Activated T-helper 9 cell treated with anti-CD3 and anti-CD28 coated beads, Interleukin-2, amount 50 U/mL, for 16 hours (primary cell): ENCODE measurements at regions not wholly inside any gene's neighbourhood (a gene's known extent, or its start where the extent isn't known, plus 50 kb on each side); places are given as distances from the start of the nearest gene placed in this dataset.

ENCODE experiments used
- DNase-seq: peaks from one replicate; pipeline ENCODE4 v3.0.0-alpha.2; 2020; ENCODE audit warnings: low read depth

DNA sequence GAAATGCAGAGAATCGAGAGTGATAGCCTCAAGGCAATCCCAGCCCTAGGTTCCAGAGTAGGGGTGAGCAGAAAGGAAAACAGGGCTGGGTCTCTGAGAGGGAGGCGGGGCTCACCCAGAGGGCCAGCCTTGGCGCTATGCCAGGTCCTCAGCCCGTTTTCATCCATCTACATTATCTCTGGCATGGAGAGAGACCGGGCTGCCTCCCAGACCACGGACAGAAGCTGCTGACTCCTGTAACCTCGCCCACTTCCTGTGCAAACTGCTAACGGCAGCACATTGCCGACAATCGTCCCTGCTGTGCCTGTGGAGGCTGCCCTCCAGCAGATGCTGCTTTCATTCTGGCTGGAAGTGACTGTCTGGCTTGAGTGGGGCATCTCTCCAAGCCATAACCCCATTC lies 569.1 kb downstream of the NPHP4 start:
- peak; percentile 1 for DNase-seq

DNA sequence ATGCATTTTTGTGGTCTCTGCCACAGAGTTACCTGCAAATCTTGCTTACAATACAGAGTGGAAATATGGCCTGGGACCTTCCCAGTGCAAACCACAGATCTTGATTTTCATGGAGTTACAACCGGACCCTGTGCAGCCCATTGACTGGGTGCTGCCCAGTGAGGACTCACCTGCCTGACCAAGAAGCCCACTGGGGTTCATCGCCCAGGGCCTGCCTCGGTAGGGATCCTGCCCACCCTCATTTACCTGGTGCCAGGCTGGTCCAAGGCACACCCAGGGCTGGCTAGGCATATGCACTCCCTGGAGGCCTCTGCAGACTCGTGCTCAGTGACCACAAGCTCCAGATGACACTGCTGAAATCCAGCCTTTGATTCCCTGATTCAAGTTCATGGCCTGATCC lies 572.7 kb downstream of the NPHP4 start:
- DNase-seq: no peak

DNA sequence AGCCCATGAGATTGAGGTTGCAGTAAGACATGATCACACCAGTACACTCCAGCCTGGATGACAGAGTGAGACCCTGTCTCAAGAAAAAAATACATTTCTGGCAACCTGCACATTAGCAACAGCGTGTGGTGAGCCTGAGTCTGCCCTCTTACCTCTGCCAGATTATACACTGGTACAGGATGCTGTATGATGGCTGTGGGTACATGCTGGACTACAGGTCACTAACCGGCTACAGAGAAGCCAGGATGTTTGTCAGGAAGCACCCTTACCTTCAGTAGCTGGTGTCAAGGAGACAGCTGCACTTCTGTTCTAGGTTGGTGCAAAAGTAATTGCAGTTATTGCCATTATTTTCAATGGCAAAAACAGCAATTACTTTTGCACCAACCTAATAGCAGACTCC lies 575.7 kb downstream of the NPHP4 start:
- no peak for DNase-seq

DNA sequence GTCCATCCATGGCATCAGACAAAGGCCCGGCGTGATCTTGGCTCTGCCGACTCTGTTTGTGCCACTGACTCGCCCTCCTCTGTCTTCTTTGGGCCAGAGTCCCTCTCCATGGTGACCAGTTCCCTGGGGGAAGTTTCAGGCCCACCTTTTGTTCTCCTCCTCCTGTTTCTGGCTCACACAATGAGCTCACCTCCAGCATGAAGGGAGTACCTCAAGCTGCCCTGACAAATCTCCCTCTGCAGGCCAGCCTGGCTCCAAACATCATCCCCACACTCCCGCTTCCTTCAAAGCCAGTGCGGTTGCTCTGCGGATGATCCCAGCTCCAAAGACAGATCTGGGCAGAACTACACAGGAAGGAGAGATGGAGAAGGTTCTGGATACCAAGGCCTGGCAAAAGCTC lies 576.6 kb downstream of the NPHP4 start:
- DNase-seq: no peak

- no peak for DNase-seq
Measured at GRCh38 chr1:5410652-5411051, 581.6 kb downstream of the NPHP4 start.

DNA sequence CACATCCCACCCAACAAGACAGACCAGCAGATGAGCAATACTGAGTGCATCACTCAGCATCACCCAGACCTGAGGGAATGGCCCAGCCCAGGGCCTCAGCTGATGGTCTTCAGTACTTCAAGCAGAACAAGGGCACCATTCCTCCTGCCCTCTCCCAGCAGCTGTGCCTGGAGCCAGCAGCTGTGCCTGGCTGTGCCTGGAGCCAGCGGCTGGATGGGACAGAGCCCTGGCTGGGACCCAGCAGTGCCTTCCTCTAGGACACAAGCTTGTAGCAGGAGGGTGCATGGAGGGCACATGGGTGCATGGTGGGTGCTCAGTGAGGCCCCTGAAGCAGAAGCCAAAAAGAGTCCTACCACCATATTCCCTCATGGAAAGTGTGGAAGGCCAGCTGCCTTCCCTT lies 583.8 kb downstream of the NPHP4 start:
- DNase-seq: no peak

- DNase-seq: no peak
Measured at GRCh38 chr1:5405263-5405662, 587.0 kb downstream of the NPHP4 start.

DNA sequence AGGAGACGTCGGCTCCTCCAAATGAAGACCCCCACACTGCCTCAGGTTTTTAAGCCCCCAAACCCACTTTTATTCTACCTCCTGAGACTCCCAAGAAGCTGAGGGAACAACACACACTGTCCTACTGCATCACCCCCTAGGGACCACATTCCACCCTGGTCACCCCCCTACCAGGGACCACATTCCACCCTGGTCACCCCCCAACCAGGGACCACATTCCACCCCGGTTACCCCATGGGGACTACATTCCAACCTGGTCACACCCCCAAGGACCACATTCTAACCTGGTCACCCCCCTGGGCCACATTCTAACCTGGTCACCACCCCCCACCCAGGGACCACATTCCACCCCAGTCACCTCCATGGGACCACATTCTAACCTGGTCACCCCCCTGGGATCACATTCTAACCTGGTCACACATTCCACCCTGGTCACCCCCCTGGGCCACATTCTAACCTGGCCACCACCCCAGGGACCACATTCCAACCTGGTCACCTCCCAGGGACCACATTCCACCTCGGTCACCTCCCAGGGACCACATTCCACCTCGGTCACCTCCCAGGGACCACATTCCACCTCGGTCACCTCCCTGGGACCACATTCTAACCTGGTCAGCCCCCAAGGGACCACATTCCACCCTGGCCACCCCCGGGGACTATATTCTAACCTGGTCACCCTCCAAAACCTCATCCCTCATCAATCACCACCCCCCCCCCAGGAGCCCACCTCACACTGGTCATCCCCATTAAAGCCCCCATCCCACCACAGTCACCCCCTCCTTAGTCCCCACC lies 587.6 kb downstream of the NPHP4 start:
- no peak for DNase-seq

DNA sequence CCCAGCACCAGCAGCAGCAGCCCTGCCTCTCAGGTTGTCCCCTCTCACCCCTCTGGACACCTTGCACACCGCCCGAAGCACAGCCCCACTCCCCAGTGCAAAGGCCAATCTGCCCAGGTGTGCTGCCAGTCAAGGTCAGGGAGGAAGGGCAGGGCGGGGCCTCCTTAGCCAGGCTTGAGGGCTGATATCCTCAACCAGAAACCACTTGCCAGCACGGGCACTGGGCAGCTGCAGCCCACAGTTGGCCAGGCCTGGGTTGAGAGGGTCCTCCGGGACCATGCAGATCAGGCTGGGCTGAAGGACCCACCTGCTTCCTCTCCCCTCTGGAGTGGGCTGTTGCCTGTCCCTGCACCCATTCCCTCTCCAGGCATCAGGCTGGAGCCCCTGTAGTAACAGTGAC lies 588.3 kb downstream of the NPHP4 start:
- DNase-seq: no peak

DNA sequence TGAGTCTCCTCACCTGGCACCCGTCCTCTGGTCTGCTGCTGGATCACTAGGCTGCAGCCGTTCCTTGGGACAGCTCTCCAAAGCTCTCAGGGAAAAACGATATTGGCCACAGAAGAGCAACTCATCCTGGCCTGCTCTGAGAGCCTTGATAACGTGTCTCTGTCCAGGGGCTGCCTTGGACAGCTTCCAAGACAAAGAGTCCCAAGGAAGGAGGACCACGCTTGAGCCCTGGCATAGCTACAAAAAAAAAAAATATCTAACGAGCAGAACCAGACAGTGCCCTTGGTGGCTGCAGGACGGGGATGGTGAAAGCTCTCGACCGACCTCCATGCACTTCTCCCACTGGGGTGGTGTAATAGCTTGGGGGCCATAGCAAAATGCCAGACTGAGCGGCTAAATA lies 589.6 kb downstream of the NPHP4 start:
- no peak for DNase-seq

GRCh38 chr1:5399771-5400170 lies 592.5 kb downstream of the NPHP4 start:
- no peak for DNase-seq

DNA sequence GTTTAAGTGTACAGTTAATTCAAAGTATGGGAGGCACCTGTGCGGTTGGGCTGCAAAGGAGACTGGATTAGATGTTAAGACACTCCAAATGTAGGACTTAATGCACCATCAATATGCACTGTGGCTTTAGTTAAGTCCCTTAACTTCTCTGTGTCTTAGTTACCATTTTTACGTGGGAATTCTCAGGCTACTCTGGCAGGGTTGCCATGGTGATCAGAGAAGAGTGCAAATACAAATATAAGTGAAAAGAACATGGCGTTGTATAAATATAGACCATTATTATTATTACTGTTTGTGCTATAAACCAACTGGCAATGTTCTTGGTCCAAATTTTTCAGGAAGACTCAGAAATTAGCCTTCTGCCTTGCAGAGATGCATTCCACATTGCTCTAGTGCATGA lies 595.6 kb downstream of the NPHP4 start:
- DNase-seq: no peak

DNA sequence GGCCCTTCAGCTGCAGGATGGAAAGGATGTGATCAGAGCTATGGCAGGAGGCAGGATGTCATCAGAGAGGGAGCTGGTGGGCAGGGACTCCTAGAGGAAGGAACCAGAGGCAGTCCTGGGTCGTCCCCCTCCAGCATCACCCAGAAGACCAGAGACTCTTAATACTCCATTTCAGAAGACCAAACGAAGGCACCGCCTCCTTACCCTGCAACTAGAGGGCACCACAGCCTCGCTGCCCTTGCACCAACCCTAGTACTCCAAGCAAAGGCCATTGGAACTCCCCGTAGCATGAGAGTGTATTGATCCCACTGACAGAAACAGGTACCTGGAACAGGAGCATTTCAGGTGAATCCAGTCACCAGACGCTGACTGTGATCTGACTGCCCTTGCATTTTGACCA lies 598.1 kb downstream of the NPHP4 start:
- DNase-seq: no peak

DNA sequence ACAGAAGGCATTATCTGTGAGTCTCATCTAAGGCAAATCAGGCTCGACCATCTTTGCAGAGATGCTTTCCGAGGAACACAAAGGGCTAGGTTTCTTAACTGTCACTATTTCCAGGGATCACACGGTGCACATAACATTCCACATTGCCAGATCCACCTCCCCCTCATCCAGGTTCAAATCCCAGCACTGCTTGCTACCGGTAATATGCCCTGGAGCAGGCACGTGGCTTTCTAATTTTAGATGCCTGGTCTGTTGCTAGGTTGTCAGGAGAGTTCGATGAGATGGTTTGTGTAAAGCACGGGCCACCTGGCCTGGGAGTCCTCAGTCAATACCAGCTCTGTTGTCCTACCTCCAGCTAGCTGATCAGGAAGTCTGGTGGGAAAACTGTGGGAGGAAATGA lies 598.6 kb downstream of the NPHP4 start:
- DNase-seq: no peak

- no peak for DNase-seq
Measured at GRCh38 chr1:5393146-5393545, 599.1 kb downstream of the NPHP4 start.

GRCh38 chr1:5391725-5392124 lies 600.5 kb downstream of the NPHP4 start:
- no peak for DNase-seq

GRCh38 chr1:5390504-5390903 lies 601.7 kb downstream of the NPHP4 start:
- no peak for DNase-seq

DNA sequence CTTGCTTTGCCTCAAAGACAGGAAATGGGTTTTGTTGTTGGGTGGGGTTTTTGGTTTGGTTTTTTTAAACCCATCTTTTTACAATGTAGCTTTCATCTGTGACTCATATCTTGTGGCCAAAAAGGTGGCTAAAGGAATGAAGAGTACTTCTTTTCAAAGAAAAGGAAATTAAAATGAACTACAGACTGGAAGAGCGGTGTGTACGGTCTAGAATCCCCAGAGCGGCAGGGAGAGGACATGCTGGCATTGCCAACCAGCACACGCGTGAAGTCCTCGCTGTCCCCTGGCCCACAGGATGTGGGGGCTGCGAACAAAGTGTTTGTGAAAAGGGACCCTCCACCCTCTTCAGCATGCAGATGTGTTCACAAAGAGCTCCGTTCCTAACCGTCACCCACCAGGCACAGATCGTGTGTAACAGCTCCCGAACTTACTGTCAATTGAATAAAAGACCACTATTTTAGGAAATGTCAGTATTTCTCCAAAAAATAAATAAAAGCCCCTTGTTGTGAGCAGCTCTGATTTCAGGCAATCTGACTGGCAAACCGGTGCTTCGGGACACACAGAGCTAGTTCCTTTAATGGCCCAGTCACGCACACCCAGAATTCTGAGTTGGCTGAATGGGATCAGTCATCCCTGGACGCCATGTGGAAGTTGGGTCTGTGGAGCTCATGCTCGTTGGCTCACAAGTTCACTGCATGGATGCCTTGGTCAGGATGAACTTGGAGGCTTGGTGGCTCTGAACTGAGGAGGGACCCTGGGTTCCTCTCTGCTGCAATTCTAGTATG lies 602.9 kb downstream of the NPHP4 start:
- no peak for DNase-seq

DNA sequence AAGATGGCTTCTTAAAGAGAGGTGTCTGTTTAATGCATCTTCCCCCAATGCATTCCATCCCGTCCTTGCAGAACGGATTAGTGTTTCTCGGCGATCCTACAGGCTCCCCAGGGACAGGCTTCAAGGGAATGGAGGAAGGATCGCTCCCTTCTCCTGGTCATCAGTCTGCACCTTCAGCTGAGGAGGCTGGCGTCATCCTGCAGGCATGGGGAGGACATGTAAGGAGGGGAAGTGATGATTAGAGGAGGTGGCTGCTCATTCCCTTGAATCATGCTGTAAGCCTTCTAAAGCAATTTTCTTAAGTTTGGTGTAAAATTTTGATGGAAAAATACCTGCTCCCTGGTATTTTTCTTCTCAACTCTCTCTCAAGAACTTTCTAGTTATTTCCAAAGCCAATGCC lies 603.6 kb downstream of the NPHP4 start:
- DNase-seq: no peak

DNA sequence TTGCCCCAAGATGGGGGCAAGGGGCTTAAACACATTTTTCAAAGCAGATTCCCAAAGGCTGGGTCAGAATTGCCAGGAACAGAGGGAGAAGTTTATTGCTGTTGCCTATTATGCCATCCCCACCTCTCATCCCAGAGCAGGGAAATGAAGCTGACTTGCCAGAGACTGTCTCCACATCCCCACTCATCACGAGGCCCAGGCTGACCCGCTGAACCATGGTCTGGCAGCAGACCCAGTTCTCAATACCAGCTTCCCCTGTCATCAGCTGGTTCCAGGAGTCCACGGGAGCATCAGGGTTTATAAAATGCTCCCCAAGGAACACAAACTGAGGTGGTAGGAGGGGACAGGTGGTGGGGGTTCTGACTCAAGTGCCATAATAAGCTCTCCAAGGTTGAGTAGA lies 605.9 kb downstream of the NPHP4 start:
- no peak for DNase-seq

- DNase-seq: no peak
Measured at GRCh38 chr1:5385956-5386355, 606.3 kb downstream of the NPHP4 start.

DNA sequence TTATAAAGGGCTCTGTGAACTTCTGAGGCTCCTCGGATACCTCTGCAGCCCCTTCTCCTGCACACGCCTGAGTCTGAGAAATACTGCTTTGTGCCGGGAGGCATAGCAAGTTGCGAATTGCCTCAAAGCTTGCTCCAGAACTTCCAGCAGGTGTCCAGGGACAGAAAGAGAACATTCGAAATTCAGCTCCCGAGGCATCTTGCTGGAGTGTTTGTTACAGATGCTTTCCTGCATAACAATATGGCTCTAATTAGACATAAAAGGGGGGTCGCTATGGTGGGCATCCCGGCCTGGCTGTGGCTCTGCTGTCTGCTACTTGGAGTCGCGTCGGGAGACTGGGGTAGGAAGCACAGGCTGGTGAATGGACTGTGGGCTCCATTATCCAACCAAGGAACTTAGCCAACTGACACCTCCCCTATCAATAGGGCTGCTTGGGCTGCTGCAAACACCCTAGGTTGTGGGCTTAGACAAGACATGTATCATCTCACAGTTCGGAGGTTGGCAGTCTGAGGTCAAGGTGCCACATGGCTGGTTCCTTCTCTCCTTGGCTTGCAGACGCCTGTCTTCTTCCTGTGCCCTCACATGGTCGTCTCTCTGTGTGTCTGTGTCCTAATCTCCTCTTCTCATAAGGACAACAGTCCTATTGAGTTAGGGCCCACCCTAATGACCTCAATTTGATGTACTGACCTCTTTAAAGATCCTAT lies 607.0 kb downstream of the NPHP4 start:
- DNase-seq: no peak

GRCh38 chr1:5381491-5381890 lies 610.7 kb downstream of the NPHP4 start:
- DNase-seq: no peak
